ENCODE measurements at regions not wholly inside any gene's neighbourhood (a gene's known extent, or its start where the extent isn't known, plus 50 kb on each side); places are given as distances from the start of the nearest gene placed in this dataset.

DNA sequence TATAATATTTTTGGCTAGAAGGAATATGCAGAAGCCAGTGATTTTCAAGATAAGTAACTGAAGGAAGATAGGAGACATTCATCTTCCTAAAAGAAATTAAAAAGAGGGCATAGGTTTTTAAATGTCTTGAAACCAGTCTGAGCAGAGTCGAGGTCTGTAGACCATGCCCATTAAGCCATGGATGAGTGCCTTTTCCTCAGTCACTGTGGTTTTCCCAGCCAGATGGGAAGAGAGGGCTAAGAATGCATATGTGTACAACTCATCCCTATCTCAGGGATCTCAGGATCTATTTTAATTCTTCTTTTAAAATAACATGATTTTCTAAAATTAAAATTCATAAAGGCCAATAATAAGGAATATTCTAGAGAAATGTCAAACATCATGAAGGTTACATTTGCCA is 112.8 kb downstream of the PPP1R3A start:
- Histone ChIP-seq H3K9ac (ENCODE audit: low read depth, low read length) (no peak overlapping the region), H3K27ac (ENCODE audit: low read length) (no peak overlapping the region), H3K4me2 (ENCODE audit: insufficient read depth, low read length) (no peak overlapping the region), H4K20me1 (ENCODE audit: insufficient read depth, low read length) (no peaks in the 10 kb centered on the region), H3K4me1 (ENCODE audit: insufficient read depth, low read length) (no peaks in the 10 kb centered on the region), H3K36me3 (ENCODE audit: insufficient read depth, low read length) (no peaks in the 10 kb centered on the region), H2AFZ (ENCODE audit: low read depth, low read length) (no peak overlapping the region), H3K79me2 (ENCODE audit: insufficient read depth, low read length) (no peaks in the 10 kb centered on the region), H3K4me3 (ENCODE audit: low read depth in 1 of 2, low read length in 2 of 2) (no peak overlapping the region), H3K27me3 (ENCODE audit: insufficient read depth, low read length, poor library complexity) (no peaks in the 10 kb centered on the region), H3K9me3 (ENCODE audit: insufficient read depth, low read length, severe bottlenecking) (no peaks in the 10 kb centered on the region)
- ATAC-seq (ENCODE audit: insufficient read depth, low read depth) (no peak), DNase-seq (no peak)
- no peak for TF ChIP-seq EZH2 (IDR thresholded peaks at IDR 0.05; ENCODE audit: borderline replicate concordance, low read depth, low read length, severe bottlenecking)
- TF ChIP-seq, protein P1, sequence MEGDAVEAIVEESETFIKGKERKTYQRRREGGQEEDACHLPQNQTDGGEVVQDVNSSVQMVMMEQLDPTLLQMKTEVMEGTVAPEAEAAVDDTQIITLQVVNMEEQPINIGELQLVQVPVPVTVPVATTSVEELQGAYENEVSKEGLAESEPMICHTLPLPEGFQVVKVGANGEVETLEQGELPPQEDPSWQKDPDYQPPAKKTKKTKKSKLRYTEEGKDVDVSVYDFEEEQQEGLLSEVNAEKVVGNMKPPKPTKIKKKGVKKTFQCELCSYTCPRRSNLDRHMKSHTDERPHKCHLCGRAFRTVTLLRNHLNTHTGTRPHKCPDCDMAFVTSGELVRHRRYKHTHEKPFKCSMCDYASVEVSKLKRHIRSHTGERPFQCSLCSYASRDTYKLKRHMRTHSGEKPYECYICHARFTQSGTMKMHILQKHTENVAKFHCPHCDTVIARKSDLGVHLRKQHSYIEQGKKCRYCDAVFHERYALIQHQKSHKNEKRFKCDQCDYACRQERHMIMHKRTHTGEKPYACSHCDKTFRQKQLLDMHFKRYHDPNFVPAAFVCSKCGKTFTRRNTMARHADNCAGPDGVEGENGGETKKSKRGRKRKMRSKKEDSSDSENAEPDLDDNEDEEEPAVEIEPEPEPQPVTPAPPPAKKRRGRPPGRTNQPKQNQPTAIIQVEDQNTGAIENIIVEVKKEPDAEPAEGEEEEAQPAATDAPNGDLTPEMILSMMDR (IDR thresholded peaks at IDR 0.05; ENCODE audit: borderline replicate concordance, extremely low read depth, low read length, poor library complexity, severe bottlenecking), result no peak

DNA sequence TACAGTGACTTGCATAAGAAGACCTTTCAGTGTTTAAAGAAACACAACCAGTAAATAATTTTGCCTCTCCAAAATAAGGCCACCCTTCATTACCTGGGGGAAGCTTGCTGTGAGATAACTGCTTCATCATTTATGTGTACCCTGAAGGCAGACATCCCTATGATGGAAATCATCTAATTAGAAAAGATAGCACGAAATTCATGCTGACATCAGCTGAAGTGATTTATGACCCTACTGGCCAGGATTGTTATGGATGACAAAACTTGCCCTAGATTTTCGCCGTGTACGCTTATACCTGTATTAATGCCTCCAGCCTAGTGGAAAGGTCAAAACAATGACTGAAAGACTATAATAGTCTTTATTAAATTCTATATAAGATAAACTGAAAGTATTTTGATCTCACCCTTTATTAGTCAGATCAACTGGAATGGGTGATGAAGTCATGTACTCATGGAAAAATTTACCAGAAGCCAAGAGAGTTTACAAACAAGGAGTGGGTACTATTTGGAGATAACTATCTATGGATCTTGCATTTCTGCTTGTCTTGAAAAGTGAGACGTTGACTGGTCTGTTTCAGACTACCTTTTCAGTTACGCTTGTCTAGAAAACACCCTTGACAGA is 114.2 kb downstream of the PPP1R3A start:
- TF ChIP-seq, protein P1 (IDR thresholded peaks at IDR 0.05; ENCODE audit: borderline replicate concordance, extremely low read depth, low read length, poor library complexity, severe bottlenecking), result no peak
- TF ChIP-seq EZH2 (IDR thresholded peaks at IDR 0.05; ENCODE audit: borderline replicate concordance, low read depth, low read length, severe bottlenecking), result no peak
- Histone ChIP-seq H3K4me2 (ENCODE audit: insufficient read depth, low read length) (no peak overlapping the region), H2AFZ (ENCODE audit: low read depth, low read length) (no peak overlapping the region), H4K20me1 (ENCODE audit: insufficient read depth, low read length) (no peaks in the 10 kb centered on the region), H3K27ac (ENCODE audit: low read length) (no peak overlapping the region), H3K79me2 (ENCODE audit: insufficient read depth, low read length) (no peaks in the 10 kb centered on the region), H3K9ac (ENCODE audit: low read depth, low read length) (no peak overlapping the region), H3K36me3 (ENCODE audit: insufficient read depth, low read length) (no peaks in the 10 kb centered on the region), H3K4me3 (ENCODE audit: low read depth in 1 of 2, low read length in 2 of 2) (no peak overlapping the region), H3K4me1 (ENCODE audit: insufficient read depth, low read length) (no peaks in the 10 kb centered on the region), H3K27me3 (ENCODE audit: insufficient read depth, low read length, poor library complexity) (no peaks in the 10 kb centered on the region), H3K9me3 (ENCODE audit: insufficient read depth, low read length, severe bottlenecking) (no peaks in the 10 kb centered on the region)
- ATAC-seq (ENCODE audit: insufficient read depth, low read depth) (no peak), DNase-seq (no peak)

DNA sequence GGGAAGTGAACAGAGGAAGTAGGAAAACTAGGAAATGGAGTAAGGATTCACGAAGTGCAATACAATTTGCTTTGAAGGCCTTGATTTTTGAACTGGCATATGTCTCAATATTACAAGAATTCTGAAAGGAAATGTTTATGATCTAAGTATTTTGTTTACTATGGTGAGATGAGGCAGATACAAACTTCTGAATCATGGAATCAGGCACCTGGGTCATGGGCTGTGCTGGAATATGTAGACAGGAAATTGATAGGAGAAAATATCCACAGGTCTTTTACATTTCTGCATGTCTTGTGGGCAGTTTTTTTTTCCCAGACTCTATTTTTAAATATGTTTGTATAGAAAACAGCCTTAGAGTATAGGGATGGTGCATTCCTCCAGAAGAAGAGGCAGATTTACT is 117.1 kb downstream of the PPP1R3A start:
- H3K4me3 ChIP-seq (ENCODE audit: low read depth in 1 of 2, low read length in 2 of 2), result no peak overlapping the region
- H4K20me1 ChIP-seq (ENCODE audit: insufficient read depth, low read length), result no peaks in the 10 kb centered on the region
- no peak overlapping the region for H3K9ac ChIP-seq (ENCODE audit: low read depth, low read length)
- no peak overlapping the region for H3K27ac ChIP-seq (ENCODE audit: low read length)
- no peaks in the 10 kb centered on the region for H3K4me1 ChIP-seq (ENCODE audit: insufficient read depth, low read length)
- no peaks in the 10 kb centered on the region for H3K79me2 ChIP-seq (ENCODE audit: insufficient read depth, low read length)
- no peak overlapping the region for H3K4me2 ChIP-seq (ENCODE audit: insufficient read depth, low read length)
- H3K36me3 ChIP-seq (ENCODE audit: insufficient read depth, low read length), result no peaks in the 10 kb centered on the region
- no peaks in the 10 kb centered on the region for H3K9me3 ChIP-seq (ENCODE audit: insufficient read depth, low read length, severe bottlenecking)
- no peaks in the 10 kb centered on the region for H3K27me3 ChIP-seq (ENCODE audit: insufficient read depth, low read length, poor library complexity)
- no peak overlapping the region for H2AFZ ChIP-seq (ENCODE audit: low read depth, low read length)
- no peak for ATAC-seq (ENCODE audit: insufficient read depth, low read depth)
- DNase-seq, result no peak
- TF ChIP-seq EZH2 (IDR thresholded peaks at IDR 0.05; ENCODE audit: borderline replicate concordance, low read depth, low read length, severe bottlenecking), result no peak
- TF ChIP-seq, protein P1 (IDR thresholded peaks at IDR 0.05; ENCODE audit: borderline replicate concordance, extremely low read depth, low read length, poor library complexity, severe bottlenecking), result no peak

All from DND-41 (cell line).